RWPE1 (cell line): ENCODE measurements at regions not wholly inside any gene's neighbourhood (a gene's known extent, or its start where the extent isn't known, plus 50 kb on each side); places are given as distances from the start of the nearest gene placed in this dataset.

Source experiments
- CTCF ChIA-PET: fragments of 350-600 bp; sonication (Branson Sonifier 250); formaldehyde crosslinking; extraction: SDS; loops from one replicate; lab custom pipeline; 2021; lab: Yijun Ruan, JAX
- POLR2A ChIA-PET: fragments of 400-600 bp; formaldehyde crosslinking; extraction: SDS; loops from one replicate; lab custom pipeline; 2020; ENCODE audit warnings: antibody characterized with exemption; ENCODE audit not compliant: low non-redundant PET; lab: Yijun Ruan, JAX
- DNase-seq: peaks from one replicate; pipeline ENCODE4 v3.0.0; 2012; ENCODE audit warnings: low spot score
- H3K27ac ChIP-seq: fragments of 450-650 bp; 2 replicates; pipeline ENCODE4 v1.5.1; 2017
- TF ChIP-seq, protein P1 (sequence below): fragments of 450-650 bp; conservative IDR thresholded peaks from 2 replicates; pipeline ENCODE4 v1.5.1; 2017; ENCODE audit warnings: low read depth, mild to moderate bottlenecking

DNA sequence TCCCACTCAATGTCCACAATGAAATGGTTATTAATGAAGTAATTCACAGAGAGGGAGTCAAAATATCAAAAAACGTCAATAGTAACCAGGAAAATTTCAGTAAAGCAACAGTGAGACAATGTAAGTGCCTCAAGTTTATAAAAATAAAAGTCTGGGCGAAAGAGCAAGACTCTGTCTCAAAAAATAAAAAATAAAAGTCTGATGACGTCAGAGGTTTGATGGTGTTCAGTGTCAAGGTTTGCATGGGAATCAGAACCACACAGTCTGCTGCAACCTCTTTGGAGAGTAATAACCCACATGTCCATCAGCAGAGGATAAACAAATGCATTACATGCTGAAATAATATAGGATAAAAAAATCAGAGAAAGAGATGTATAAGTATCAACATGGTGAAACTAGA, 152.4 kb downstream of the ASCL1 start:
- no peak for DNase-seq
- TF ChIP-seq, protein P1, sequence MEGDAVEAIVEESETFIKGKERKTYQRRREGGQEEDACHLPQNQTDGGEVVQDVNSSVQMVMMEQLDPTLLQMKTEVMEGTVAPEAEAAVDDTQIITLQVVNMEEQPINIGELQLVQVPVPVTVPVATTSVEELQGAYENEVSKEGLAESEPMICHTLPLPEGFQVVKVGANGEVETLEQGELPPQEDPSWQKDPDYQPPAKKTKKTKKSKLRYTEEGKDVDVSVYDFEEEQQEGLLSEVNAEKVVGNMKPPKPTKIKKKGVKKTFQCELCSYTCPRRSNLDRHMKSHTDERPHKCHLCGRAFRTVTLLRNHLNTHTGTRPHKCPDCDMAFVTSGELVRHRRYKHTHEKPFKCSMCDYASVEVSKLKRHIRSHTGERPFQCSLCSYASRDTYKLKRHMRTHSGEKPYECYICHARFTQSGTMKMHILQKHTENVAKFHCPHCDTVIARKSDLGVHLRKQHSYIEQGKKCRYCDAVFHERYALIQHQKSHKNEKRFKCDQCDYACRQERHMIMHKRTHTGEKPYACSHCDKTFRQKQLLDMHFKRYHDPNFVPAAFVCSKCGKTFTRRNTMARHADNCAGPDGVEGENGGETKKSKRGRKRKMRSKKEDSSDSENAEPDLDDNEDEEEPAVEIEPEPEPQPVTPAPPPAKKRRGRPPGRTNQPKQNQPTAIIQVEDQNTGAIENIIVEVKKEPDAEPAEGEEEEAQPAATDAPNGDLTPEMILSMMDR: no peak

DNA sequence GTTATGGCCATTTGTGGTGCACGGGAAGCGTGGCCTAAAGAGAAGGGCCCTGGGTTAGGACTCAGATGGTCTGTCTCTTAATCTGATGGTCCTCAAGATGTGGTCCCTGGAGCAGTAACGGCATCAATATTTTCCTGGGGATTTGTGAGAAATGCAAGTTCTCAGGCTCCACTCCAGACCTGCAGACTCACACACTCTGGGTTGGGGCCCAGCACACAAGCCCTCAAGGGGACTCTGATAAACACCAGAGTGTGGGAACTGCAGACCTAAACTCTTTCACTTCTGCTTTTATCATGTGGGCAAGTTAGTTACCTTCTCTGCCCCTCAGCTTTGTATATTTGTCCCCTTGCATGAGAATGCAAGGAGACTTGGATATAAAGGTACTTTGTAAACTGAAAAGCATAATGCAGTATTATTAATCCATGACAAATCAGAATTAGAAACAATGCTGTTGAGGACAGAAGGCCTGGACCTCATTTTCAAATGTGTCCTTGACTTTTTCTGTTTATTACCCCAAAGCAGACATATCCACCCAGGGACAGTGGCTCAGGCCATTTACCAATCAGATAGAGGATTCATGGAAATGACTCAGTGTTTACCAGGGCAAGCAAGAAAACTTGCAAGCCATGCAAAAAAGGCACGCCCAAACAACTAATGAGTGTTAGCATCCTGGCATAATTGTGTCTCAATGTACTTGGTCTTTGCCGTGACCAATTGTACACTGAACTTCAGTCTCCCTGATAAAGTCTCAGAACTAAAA, 157.0 kb downstream of the ASCL1 start:
- TF ChIP-seq, protein P1: no peak
- H3K27ac ChIP-seq: no peak overlapping the region
- ChIA-PET POLR2A (no interaction called here), CTCF (interaction anchor here (0.6 kb wide), 1 partner anchor 1002 kb away, joined by 3 read pairs; no protein-coding TSS in a partner anchor)
- DNase-seq: no peak

More for the DNA sequence above, 152.4 kb downstream of the ASCL1 start:
- CTCF ChIA-PET: no interaction called here
- POLR2A ChIA-PET: no interaction called here
- no peak overlapping the region for H3K27ac ChIP-seq

DNA sequence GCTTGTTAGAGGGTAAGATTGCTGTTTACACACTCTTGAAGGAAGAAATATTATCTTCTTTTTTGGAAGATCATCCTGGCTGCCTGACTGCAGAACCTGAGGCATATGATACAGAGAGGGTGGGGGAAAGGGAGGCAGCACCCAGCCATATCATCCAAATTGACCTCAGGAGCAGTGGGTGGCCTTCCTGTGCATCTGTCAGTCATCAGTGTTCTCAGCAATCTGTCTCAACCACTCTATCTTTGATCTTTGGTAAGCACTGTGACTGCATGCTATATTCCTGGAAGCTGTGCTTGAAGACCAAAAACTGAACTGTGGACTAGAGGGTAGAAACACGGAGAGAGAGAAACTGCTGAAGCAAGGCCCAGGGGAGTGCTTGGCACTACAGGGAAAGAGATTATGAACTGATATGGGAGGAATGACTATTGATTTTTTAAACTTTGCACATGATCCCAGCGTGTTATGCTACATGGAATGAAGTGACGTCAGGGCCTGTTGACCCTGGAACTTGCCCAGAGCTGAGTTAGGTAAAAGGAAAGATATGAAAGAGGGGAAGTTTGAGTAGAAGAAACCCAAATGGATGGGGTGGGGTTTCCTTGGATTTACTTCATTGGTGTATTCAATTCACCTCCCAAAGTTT, 171.5 kb downstream of the ASCL1 start:
- ChIA-PET POLR2A (no interaction called here), CTCF (interaction anchor here (0.6 kb wide), 1 partner anchor 176 kb away, joined by 3 read pairs; no protein-coding TSS in a partner anchor)
- TF ChIP-seq, protein P1: no peak
- DNase-seq: no peak
- no peak overlapping the region for H3K27ac ChIP-seq

DNA sequence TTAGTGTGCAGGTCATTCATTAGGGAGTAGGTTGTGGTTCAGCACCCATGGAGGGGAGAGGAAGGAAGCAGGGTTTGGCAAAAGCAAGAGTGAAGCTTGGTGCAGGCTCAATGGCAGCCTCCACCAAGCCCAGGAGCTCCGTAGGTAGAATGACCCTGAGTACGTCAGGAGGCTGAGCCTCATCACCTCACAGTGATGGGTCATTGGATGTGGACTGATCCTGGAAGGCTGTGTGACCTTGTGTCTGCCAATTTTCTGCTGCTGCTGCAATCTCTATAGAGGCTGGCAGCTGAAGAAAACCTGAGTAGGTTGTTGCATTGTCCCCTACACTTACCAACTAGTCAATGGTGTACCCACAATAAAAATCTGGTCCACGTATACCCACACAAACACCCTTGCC, 173.1 kb downstream of the ASCL1 start:
- CTCF ChIA-PET: no interaction called here
- POLR2A ChIA-PET: no interaction called here
- no peak for DNase-seq
- TF ChIP-seq, protein P1: no peak
- H3K27ac ChIP-seq: no peak overlapping the region

DNA sequence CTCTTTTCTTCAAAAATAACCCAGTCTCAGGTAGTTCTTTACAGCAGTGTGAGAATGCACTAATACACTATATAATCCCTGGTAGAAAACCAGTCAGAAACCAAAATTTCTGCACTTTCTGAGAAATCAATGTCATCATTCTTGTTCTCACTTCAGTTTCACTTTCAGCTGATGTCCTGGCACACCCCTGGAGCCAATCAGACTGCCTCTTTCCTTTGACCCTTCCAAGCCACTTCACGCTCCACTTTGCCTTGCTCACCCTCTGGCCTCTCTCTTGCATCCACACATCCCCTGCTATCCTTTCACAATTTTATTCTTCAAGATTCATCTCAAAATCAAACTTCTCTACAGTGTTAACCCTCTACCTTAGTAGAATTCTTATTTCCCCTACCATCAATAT, 181.1 kb downstream of the ASCL1 start:
- ChIA-PET CTCF (no interaction called here), POLR2A (no interaction called here)
- no peak for DNase-seq
- TF ChIP-seq, protein P1: no peak
- H3K27ac ChIP-seq: no peak overlapping the region

DNA sequence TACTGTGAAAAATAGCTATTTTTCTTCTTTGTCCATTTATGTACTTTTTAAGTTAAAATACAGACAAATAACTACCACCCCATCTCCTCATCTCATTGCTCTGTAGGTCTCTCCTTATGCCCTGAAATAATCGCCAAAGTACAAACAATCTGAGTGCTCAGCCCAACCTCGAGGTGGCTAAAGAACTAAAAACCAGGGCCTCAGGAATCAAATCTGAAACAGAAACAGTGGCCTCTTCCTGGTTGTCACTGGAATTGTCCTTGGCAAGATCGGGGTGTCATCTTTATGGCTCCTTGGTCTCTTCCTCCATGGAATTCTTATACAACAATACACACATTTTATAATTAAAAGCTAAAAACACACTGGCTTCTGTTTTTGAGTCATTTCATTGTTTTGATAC, 182.4 kb downstream of the ASCL1 start:
- TF ChIP-seq, protein P1: no peak
- ChIA-PET POLR2A (no interaction called here), CTCF (no interaction called here)
- H3K27ac ChIP-seq: no peak overlapping the region
- no peak for DNase-seq
